Endothelial cell of umbilical vein (primary cell): ENCODE measurements at regions not wholly inside any gene's neighbourhood (a gene's known extent, or its start where the extent isn't known, plus 50 kb on each side); places are given as distances from the start of the nearest gene placed in this dataset.

Experiments used
- CTCF ChIP-seq, 2 donors: IDR thresholded peaks; 1 replicate in 1 of 2; 2 replicates in 1 of 2; pipeline ENCODE4 v1.5.1; 2011; ENCODE audit warnings: low read length in 2 of 2, mild to moderate bottlenecking in 2 of 2, moderate library complexity in 2 of 2, control low read depth in 1 of 2, inconsistent platforms in 1 of 2, low read depth in 1 of 2; ENCODE audit not compliant: insufficient read depth in 1 of 2; ENCODE audit errors: extremely low read depth in 1 of 2
- EZH2 ChIP-seq: IDR thresholded peaks from 2 replicates; pipeline ENCODE4 v1.6.1; 2012; ENCODE audit warnings: borderline replicate concordance, low read depth, mild to moderate bottlenecking, moderate library complexity, low read length, inconsistent platforms; ENCODE audit not compliant: severe bottlenecking
- GATA2 ChIP-seq: IDR thresholded peaks from 2 replicates; pipeline ENCODE4 v1.7.0; 2011; ENCODE audit warnings: low read depth, mild to moderate bottlenecking, moderate library complexity, mixed read lengths, low read length; ENCODE audit not compliant: insufficient read length, insufficient read depth
- JUN ChIP-seq: IDR thresholded peaks from 2 replicates; pipeline ENCODE4 v1.6.1; 2011; ENCODE audit warnings: borderline replicate concordance, low read depth; ENCODE audit not compliant: insufficient read length, insufficient read depth
- POLR2A ChIP-seq: IDR thresholded peaks from 2 replicates; pipeline ENCODE4 v1.6.1; 2012; ENCODE audit warnings: low read depth, mild to moderate bottlenecking, control low read depth, low read length
- POLR2AphosphoS5 ChIP-seq: IDR thresholded peaks from 2 replicates; pipeline ENCODE4 v1.6.1; 2012; ENCODE audit warnings: low read depth, mild to moderate bottlenecking, control low read depth, low read length, moderate library complexity; ENCODE audit not compliant: insufficient read depth
- TF ChIP-seq, protein P1 (sequence below): IDR thresholded peaks from 2 replicates; pipeline ENCODE4 v1.6.1; 2011; ENCODE audit not compliant: insufficient read depth, insufficient read length

DNA sequence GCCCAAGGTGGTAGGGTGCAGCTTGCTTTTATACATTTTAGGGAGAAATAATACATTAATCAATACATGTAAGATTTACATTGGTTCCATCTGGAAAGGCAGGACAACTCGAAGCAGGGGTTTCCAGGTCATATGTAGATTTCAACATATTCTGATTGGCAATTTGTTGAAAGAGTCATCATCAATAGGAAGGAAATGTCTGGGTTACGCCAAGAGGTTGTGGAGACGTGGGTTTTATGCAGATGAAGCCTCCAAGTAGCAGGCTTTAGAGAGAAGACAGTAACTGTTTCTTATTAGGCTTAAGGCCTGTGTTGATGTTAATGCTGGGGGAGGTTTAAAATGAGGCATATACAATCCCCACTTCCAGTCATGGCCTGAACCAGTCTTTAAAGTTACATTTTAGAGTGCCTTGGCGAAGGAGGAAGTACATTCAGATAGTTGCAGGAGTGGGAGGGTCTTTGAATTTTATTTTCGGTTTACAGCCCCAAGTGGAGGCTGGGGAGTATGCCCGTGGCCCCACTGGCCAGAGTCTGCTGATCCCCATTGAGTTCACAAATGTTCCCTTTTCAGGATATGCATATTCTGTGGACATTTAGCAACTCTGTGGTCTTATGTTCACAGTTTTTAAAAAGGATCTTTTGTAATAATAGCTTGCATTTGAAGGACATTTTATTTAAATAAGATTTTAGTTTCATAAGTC lies 166.0 kb upstream of the GDF10 start:
- no peak for TF ChIP-seq POLR2A
- TF ChIP-seq CTCF (IDR thresholded peaks at IDR 0.05; ENCODE audit: extremely low read depth in 1 of 2, insufficient read depth in 1 of 2, low read depth in 1 of 2, low read length in 2 of 2) = no peak
- no peak for TF ChIP-seq EZH2
- no peak for TF ChIP-seq GATA2
- no peak for TF ChIP-seq POLR2AphosphoS5
- TF ChIP-seq JUN = no peak
- TF ChIP-seq, protein P1, sequence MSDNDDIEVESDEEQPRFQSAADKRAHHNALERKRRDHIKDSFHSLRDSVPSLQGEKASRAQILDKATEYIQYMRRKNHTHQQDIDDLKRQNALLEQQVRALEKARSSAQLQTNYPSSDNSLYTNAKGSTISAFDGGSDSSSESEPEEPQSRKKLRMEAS = no peak
